ENCODE measurements at regions not wholly inside any gene's neighbourhood (a gene's known extent, or its start where the extent isn't known, plus 50 kb on each side); places are given as distances from the start of the nearest gene placed in this dataset.

DNA sequence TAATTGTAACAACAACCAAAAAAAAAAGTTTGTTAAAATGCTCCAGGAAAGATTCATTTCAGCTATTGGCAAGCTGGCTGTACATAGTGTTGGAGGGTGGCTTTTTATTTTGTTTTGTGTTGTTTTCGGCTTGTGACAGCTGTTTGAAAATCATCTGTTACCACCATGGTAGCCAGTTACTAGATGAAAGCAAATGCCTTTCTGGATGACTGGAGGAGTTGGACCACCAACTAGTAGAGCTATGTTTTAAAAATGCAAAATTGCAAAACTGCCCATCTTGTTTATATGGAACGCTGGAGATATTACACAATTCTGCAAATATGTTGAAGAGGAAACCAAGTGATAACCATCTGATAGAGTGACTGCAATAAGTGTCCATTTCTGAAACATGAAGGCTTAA lies 53.2 kb upstream of the TNIP3 start:
- CTCF ChIA-PET: no interaction called here
- H3K9me3 ChIP-seq (ENCODE audit: low read depth, low read length, poor library complexity, severe bottlenecking): no peaks in the 10 kb centered on the region
- POLR2A ChIA-PET (ENCODE audit: low non-redundant PET): no interaction called here
- no peak overlapping the region for H3K27ac ChIP-seq (ENCODE audit: low read depth, low read length, poor library complexity, severe bottlenecking)
- no peaks in the 10 kb centered on the region for H3K27me3 ChIP-seq (replicated peaks; ENCODE audit: insufficient read depth, low read depth, low read length, poor library complexity)
- intact Hi-C loops (cut with micrococcal nuclease; ENCODE audit: unreplicated experiment): no loop called here
- DNase-seq (ENCODE audit: low spot score): peak; percentile 20
- peaks cover 4% of the 10 kb centered on the region for H3K4me1 ChIP-seq (ENCODE audit: insufficient read depth, low read length, poor library complexity, severe bottlenecking)
- no peak for TF ChIP-seq EZH2 (IDR thresholded peaks at IDR 0.05; ENCODE audit: borderline replicate concordance, low read depth, low read length, poor library complexity, severe bottlenecking)
- TF ChIP-seq, protein P1, sequence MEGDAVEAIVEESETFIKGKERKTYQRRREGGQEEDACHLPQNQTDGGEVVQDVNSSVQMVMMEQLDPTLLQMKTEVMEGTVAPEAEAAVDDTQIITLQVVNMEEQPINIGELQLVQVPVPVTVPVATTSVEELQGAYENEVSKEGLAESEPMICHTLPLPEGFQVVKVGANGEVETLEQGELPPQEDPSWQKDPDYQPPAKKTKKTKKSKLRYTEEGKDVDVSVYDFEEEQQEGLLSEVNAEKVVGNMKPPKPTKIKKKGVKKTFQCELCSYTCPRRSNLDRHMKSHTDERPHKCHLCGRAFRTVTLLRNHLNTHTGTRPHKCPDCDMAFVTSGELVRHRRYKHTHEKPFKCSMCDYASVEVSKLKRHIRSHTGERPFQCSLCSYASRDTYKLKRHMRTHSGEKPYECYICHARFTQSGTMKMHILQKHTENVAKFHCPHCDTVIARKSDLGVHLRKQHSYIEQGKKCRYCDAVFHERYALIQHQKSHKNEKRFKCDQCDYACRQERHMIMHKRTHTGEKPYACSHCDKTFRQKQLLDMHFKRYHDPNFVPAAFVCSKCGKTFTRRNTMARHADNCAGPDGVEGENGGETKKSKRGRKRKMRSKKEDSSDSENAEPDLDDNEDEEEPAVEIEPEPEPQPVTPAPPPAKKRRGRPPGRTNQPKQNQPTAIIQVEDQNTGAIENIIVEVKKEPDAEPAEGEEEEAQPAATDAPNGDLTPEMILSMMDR (conservative IDR thresholded peaks at IDR 0.05; ENCODE audit: low read depth, low read length): no peak
- H3K4me3 ChIP-seq (ENCODE audit: low read depth, low read length, poor library complexity, severe bottlenecking): no peak overlapping the region
- no TSS peak for BruUV-seq (replicated peaks)
- no peaks in the 10 kb centered on the region for H3K36me3 ChIP-seq (ENCODE audit: insufficient read depth, low read length, poor library complexity, severe bottlenecking)

DNA sequence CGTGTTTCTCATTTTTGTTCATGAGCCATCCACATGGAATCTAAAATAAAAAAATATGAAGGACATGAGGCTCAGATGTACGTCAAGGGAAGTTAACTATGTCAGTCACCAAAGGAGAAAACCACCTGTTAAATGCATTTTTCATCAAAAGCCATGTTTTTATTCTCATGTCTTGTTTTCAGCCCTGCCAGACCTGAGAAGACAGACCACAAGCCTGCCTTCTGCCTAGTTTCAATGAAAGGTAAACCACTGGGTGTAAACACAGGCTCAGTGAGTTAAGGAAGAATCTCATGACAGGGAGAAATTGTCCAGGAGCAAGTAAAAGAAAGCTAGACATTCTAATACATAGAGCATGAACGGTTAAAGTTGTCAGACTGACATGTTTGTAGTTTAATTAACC lies 52.3 kb upstream of the TNIP3 start:
- H3K36me3 ChIP-seq (ENCODE audit: insufficient read depth, low read length, poor library complexity, severe bottlenecking): no peaks in the 10 kb centered on the region
- H3K4me3 ChIP-seq (ENCODE audit: low read depth, low read length, poor library complexity, severe bottlenecking): no peak overlapping the region
- ChIA-PET CTCF (no interaction called here), POLR2A (ENCODE audit: low non-redundant PET) (no interaction called here)
- H3K27me3 ChIP-seq (replicated peaks; ENCODE audit: insufficient read depth, low read depth, low read length, poor library complexity): no peaks in the 10 kb centered on the region
- no peak overlapping the region for H3K27ac ChIP-seq (ENCODE audit: low read depth, low read length, poor library complexity, severe bottlenecking)
- intact Hi-C loops (cut with micrococcal nuclease; ENCODE audit: unreplicated experiment): no loop called here
- peaks cover 4% of the 10 kb centered on the region for H3K4me1 ChIP-seq (ENCODE audit: insufficient read depth, low read length, poor library complexity, severe bottlenecking)
- no TSS peak for BruUV-seq (replicated peaks)
- DNase-seq (ENCODE audit: low spot score): no peak
- TF ChIP-seq, protein P1 (conservative IDR thresholded peaks at IDR 0.05; ENCODE audit: low read depth, low read length): no peak
- H3K9me3 ChIP-seq (ENCODE audit: low read depth, low read length, poor library complexity, severe bottlenecking): no peaks in the 10 kb centered on the region

DNA sequence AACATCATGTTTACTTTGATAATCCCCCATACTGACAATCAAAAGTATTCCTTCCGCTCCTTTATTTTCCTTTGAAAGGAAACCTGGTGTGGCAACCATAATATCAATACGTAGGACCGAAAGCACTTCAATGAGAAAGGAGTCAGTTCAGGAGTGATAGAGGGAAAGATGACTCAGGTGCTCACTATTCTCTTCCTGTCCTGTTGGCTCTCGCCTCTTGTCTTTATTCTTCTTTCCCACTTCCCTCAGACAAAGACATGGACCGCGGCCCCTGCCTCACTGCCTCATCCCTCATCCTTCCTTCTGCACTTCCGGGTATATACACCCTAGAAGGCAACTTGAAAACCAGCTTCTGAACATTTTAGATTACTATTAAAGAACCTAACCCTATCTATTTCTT lies 49.8 kb upstream of the TNIP3 start:
- CTCF ChIA-PET: no interaction called here
- no peaks in the 10 kb centered on the region for H3K9me3 ChIP-seq (ENCODE audit: low read depth, low read length, poor library complexity, severe bottlenecking)

More for the DNA sequence above, 49.8 kb upstream of the TNIP3 start:
- intact Hi-C loops (cut with micrococcal nuclease; ENCODE audit: unreplicated experiment): no loop called here
- no peaks in the 10 kb centered on the region for H3K4me1 ChIP-seq (ENCODE audit: insufficient read depth, low read length, poor library complexity, severe bottlenecking)
- no peak overlapping the region for H3K27ac ChIP-seq (ENCODE audit: low read depth, low read length, poor library complexity, severe bottlenecking)
- BruUV-seq (replicated peaks): no TSS peak
- H3K27me3 ChIP-seq (replicated peaks; ENCODE audit: insufficient read depth, low read depth, low read length, poor library complexity): no peaks in the 10 kb centered on the region
- no peaks in the 10 kb centered on the region for H3K36me3 ChIP-seq (ENCODE audit: insufficient read depth, low read length, poor library complexity, severe bottlenecking)
- TF ChIP-seq, protein P1 (conservative IDR thresholded peaks at IDR 0.05; ENCODE audit: low read depth, low read length): no peak
- no peak for TF ChIP-seq EZH2 (IDR thresholded peaks at IDR 0.05; ENCODE audit: borderline replicate concordance, low read depth, low read length, poor library complexity, severe bottlenecking)
- no peak for DNase-seq (ENCODE audit: low spot score)
- POLR2A ChIA-PET (ENCODE audit: low non-redundant PET): no interaction called here
- H3K4me3 ChIP-seq (ENCODE audit: low read depth, low read length, poor library complexity, severe bottlenecking): no peak overlapping the region

All from A673 (cell line).